Ishikawa (cell line): ENCODE measurements at regions not wholly inside any gene's neighbourhood (a gene's known extent, or its start where the extent isn't known, plus 50 kb on each side); places are given as distances from the start of the nearest gene placed in this dataset.

ENCODE experiments used
- CREB1 ChIP-seq: IDR thresholded peaks from 2 replicates; pipeline ENCODE4 v1.6.1; 2012; ENCODE audit warnings: low read depth
- EGR1 ChIP-seq: IDR thresholded peaks from 2 replicates; pipeline ENCODE4 v1.6.1; 2012
- EP300 ChIP-seq: IDR thresholded peaks from 2 replicates; pipeline ENCODE4 v1.6.1; 2012; ENCODE audit warnings: borderline replicate concordance
- FOXM1 ChIP-seq: IDR thresholded peaks from 2 replicates; pipeline ENCODE4 v1.6.1; 2012; ENCODE audit warnings: low read depth, borderline replicate concordance
- RAD21 ChIP-seq: IDR thresholded peaks from 2 replicates; pipeline ENCODE4 v1.6.1; 2012; ENCODE audit warnings: low read depth
- REST ChIP-seq: IDR thresholded peaks from 2 replicates; pipeline ENCODE4 v1.6.1; 2012; ENCODE audit warnings: low read depth, mild to moderate bottlenecking
- TAF1 ChIP-seq: IDR thresholded peaks from 2 replicates; pipeline ENCODE4 v1.6.1; 2012; ENCODE audit warnings: low read depth, mild to moderate bottlenecking
- TCF12 ChIP-seq: IDR thresholded peaks from 2 replicates; pipeline ENCODE4 v1.6.1; 2012; ENCODE audit warnings: low read depth
- YY1 ChIP-seq: IDR thresholded peaks from 2 replicates; pipeline ENCODE4 v1.6.1; 2012; ENCODE audit warnings: low read depth
- ZBTB7A ChIP-seq: IDR thresholded peaks from 2 replicates; pipeline ENCODE4 v1.6.1; 2012; ENCODE audit warnings: low read depth

GRCh38 chr2:47636176-47636575 is 65.4 kb upstream of the KCNK12 start:
- TF ChIP-seq EP300, result no peak
- no peak for TF ChIP-seq YY1
- no peak for TF ChIP-seq EGR1
- TF ChIP-seq RAD21, result no peak
- TF ChIP-seq ZBTB7A, result no peak
- TF ChIP-seq REST, result no peak
- TF ChIP-seq TAF1, result no peak
- TF ChIP-seq FOXM1, result no peak
- no peak for TF ChIP-seq TCF12
- no peak for TF ChIP-seq CREB1
